Vagina (tissue), 2 donors: ENCODE measurements at regions not wholly inside any gene's neighbourhood (a gene's known extent, or its start where the extent isn't known, plus 50 kb on each side); places are given as distances from the start of the nearest gene placed in this dataset.
A peak's percentile ranks its signal among the peaks of the same experiment; 100 is the strongest.

Source experiments
- POLR2AphosphoS5 ChIP-seq, 2 donors: sonication (generic); formaldehyde crosslinking; IDR thresholded peaks; one replicate each; pipeline ENCODE4 v1.9.0; 2017; ENCODE audit warnings: antibody characterized with exemption in 2 of 2, mild to moderate bottlenecking in 2 of 2, low read depth in 1 of 2; ENCODE audit not compliant: insufficient read depth in 1 of 2
- TF ChIP-seq, protein P1 (sequence below), 3 experiments: fragments of 450-650 bp in 2 of 3; fragments of 200-600 bp in 1 of 3; sonication (generic) in 1 of 3; IDR thresholded peaks; one replicate each; pipeline ENCODE4 v1.5.1; 2017 to 2019; ENCODE audit warnings: antibody characterized with exemption in 3 of 3, mild to moderate bottlenecking in 2 of 3, moderate library complexity in 2 of 3

DNA sequence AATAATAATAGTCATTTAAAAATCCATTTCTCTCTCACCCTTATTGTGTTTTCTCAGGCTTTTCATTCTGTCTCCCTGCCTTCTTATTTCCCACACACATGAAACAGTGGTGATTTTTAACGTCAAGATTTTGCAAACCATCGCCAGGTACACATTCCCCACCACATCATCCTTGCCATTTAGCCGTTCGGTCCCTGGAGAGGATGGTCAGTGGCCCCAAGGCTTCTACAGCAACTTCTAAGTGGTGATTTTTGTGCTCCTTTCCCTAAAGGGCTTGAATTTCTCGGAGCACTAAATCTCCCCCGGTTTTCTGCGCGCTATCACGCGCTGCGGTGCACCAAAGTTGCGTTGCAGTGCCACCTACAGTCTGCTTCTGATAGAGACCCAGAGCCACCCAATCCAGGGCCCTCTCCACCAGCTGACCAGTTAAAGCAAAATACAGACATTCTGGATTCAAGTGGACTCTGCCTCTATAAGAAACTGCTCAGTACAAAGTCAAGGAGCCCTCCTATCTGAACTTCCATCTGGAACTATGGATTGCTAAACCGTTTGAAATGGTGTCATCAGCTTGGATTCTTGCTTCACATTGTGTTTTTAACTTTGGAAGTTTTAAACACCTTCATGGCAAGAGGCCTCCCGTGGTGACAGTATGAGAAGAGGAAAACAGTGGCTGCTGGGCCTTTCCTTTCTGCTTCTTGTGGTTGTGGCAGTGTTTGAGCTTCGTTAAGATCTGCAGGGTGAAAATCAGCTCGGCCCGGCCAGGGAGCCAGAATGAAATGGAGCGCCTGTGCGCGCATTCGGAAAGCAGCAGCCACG, 234.0 kb downstream of the SPTSSA start:
- TF ChIP-seq, protein P1, sequence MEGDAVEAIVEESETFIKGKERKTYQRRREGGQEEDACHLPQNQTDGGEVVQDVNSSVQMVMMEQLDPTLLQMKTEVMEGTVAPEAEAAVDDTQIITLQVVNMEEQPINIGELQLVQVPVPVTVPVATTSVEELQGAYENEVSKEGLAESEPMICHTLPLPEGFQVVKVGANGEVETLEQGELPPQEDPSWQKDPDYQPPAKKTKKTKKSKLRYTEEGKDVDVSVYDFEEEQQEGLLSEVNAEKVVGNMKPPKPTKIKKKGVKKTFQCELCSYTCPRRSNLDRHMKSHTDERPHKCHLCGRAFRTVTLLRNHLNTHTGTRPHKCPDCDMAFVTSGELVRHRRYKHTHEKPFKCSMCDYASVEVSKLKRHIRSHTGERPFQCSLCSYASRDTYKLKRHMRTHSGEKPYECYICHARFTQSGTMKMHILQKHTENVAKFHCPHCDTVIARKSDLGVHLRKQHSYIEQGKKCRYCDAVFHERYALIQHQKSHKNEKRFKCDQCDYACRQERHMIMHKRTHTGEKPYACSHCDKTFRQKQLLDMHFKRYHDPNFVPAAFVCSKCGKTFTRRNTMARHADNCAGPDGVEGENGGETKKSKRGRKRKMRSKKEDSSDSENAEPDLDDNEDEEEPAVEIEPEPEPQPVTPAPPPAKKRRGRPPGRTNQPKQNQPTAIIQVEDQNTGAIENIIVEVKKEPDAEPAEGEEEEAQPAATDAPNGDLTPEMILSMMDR (IDR thresholded peaks at IDR 0.05), result peak; percentile 60 to 71 (median 65)
- TF ChIP-seq POLR2AphosphoS5 (IDR thresholded peaks at IDR 0.05; ENCODE audit: insufficient read depth in 1 of 2, low read depth in 1 of 2), result no peak
